Sigmoid colon (tissue), 3 donors: ENCODE measurements at regions not wholly inside any gene's neighbourhood (a gene's known extent, or its start where the extent isn't known, plus 50 kb on each side); places are given as distances from the start of the nearest gene placed in this dataset.

Source experiments
- CTCF ChIP-seq, 4 experiments: fragments of 450-650 bp in 3 of 4; fragments of 200-600 bp in 1 of 4; IDR thresholded peaks; one replicate each; pipeline ENCODE4 v1.5.1; 2016 to 2019; ENCODE audit warnings: antibody characterized with exemption in 4 of 4, mild to moderate bottlenecking in 3 of 4, moderate library complexity in 2 of 4
- POLR2A ChIP-seq, 2 donors: fragments of 450-650 bp; IDR thresholded peaks; one replicate each; pipeline ENCODE4 v1.6.1; 2016; ENCODE audit warnings: antibody characterized with exemption in 2 of 2, mild to moderate bottlenecking in 2 of 2, moderate library complexity in 2 of 2

DNA sequence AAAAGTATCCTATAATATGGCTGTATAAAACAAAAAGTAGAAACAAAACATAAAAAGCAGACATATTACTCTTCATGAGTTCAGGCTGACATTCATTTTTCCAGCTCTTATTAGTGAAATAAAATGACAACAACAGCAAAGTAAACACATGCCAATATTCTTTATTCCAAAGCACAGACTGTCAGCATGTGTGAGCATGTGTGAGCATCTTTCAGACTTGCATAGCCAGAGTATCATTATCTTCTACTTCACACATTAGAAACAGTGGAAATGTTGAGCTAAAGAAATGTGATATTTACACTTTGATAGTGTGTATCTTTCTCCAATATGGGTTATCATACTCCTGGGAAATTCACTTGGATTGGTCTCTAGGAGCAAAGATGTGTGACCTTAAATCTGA, 476.6 kb upstream of the TMEM132C start:
- TF ChIP-seq CTCF (IDR thresholded peaks at IDR 0.05) (no peak), POLR2A (IDR thresholded peaks at IDR 0.05) (no peak)
